Breast epithelium (tissue), 4 donors: ENCODE measurements at regions not wholly inside any gene's neighbourhood (a gene's known extent, or its start where the extent isn't known, plus 50 kb on each side); places are given as distances from the start of the nearest gene placed in this dataset.
"Not testable (repeated sequence)": the region's sequence is repeated elsewhere in the genome, so short reads cannot be mapped to it uniquely, and the experiment has no call there.

Source experiments
- DNase-seq, 2 donors: peaks; one replicate each; pipeline ENCODE4 v3.0.0-alpha.2; 2019; ENCODE audit warnings: low spot score in 2 of 2
- H3K27ac ChIP-seq, 2 donors: fragments of 200-600 bp; sonication (generic) in 1 of 2; one replicate each; pipeline ENCODE4 v1.5.1; 2016 to 2019; ENCODE audit warnings: mild to moderate bottlenecking in 1 of 2
- H3K27me3 ChIP-seq, 2 donors: fragments of 200-600 bp; sonication (generic) in 1 of 2; one replicate each; pipeline versions ENCODE4 v1.5.1 to v1.6.0; 2017 to 2019; ENCODE audit warnings: control low read depth in 1 of 2, mild to moderate bottlenecking in 1 of 2
- H3K36me3 ChIP-seq: fragments of 200-600 bp; one replicate; pipeline ENCODE4 v1.5.1; 2019
- H3K4me1 ChIP-seq, 2 donors: fragments of 200-600 bp; sonication (generic); one replicate each; pipeline ENCODE4 v1.5.1; 2016 to 2019; ENCODE audit warnings: control low read depth in 1 of 2
- H3K4me3 ChIP-seq, 3 donors: fragments of 200-600 bp; sonication (generic); 1 replicate in 2 of 3; 2 replicates in 1 of 3; pipeline ENCODE4 v1.5.1; 2016 to 2019; ENCODE audit warnings: mild to moderate bottlenecking in 3 of 3, moderate library complexity in 2 of 3
- H3K9me3 ChIP-seq, 2 donors: fragments of 200-600 bp; sonication (generic) in 1 of 2; one replicate each; pipeline ENCODE4 v1.5.1; 2016 to 2019; ENCODE audit warnings: control low read depth in 1 of 2
- CTCF ChIP-seq, 3 donors: fragments of 450-650 bp; IDR thresholded peaks; one replicate each; pipeline ENCODE4 v1.5.1; 2016 to 2017; ENCODE audit warnings: antibody characterized with exemption in 3 of 3, mild to moderate bottlenecking in 3 of 3, moderate library complexity in 3 of 3
- POLR2A ChIP-seq: fragments of 450-650 bp; IDR thresholded peaks from one replicate; pipeline ENCODE4 v1.6.1; 2016; ENCODE audit warnings: antibody characterized with exemption, mild to moderate bottlenecking, moderate library complexity
- POLR2AphosphoS5 ChIP-seq, 3 donors: sonication (generic); formaldehyde crosslinking; IDR thresholded peaks; one replicate each; pipeline ENCODE4 v1.6.1; 2017; ENCODE audit warnings: antibody characterized with exemption in 3 of 3
- intact Hi-C: fragments of 100-400 bp; cut with DNase I; formaldehyde crosslinking; loops from one replicate; pipeline ENCODE4 v1.15.1; 2023; ENCODE audit warnings: low total_unique reads

GRCh38 chr3:96466441-96466840 lies 348.0 kb upstream of the EPHA6 start:
- intact Hi-C loops, result no loop called here
- DNase-seq, result no peak
- no peak overlapping the region for H3K27ac ChIP-seq
- no peaks in the 10 kb centered on the region for H3K9me3 ChIP-seq
- no peaks in the 10 kb centered on the region for H3K27me3 ChIP-seq
- no peak overlapping the region for H3K4me3 ChIP-seq
- no peak for TF ChIP-seq POLR2AphosphoS5 (IDR thresholded peaks at IDR 0.05)
- no peak for TF ChIP-seq POLR2A
- TF ChIP-seq CTCF (IDR thresholded peaks at IDR 0.05), result no peak
- H3K4me1 ChIP-seq, result no peaks in the 10 kb centered on the region
- H3K36me3 ChIP-seq, result no peaks in the 10 kb centered on the region

GRCh38 chr3:96467639-96468038 lies 346.8 kb upstream of the EPHA6 start:
- no peaks in the 10 kb centered on the region for H3K9me3 ChIP-seq
- intact Hi-C loops, result no loop called here

GRCh38 chr3:96478496-96478895 lies 335.9 kb upstream of the EPHA6 start:
- H3K27ac ChIP-seq, result no peak overlapping the region
- intact Hi-C loops, result no loop called here
- no peak for TF ChIP-seq POLR2A
- no peak for TF ChIP-seq CTCF (IDR thresholded peaks at IDR 0.05)
- no peak for TF ChIP-seq POLR2AphosphoS5 (IDR thresholded peaks at IDR 0.05)
- no peaks in the 10 kb centered on the region for H3K27me3 ChIP-seq
- no peak for DNase-seq
- H3K4me3 ChIP-seq, result no peak overlapping the region
- no peaks in the 10 kb centered on the region for H3K36me3 ChIP-seq
- H3K9me3 ChIP-seq, result no peaks in the 10 kb centered on the region
- H3K4me1 ChIP-seq, result no peaks in the 10 kb centered on the region

More at GRCh38 chr3:96467639-96468038, 346.8 kb upstream of the EPHA6 start:
- Histone ChIP-seq H3K36me3 (no peaks in the 10 kb centered on the region), H3K27ac (no peak overlapping the region), H3K4me3 (no peak overlapping the region), H3K27me3 (no peaks in the 10 kb centered on the region), H3K4me1 (no peaks in the 10 kb centered on the region)
- no peak for DNase-seq
- TF ChIP-seq POLR2A, result no peak
- no peak for TF ChIP-seq CTCF (IDR thresholded peaks at IDR 0.05)
- no peak for TF ChIP-seq POLR2AphosphoS5 (IDR thresholded peaks at IDR 0.05)

- H3K4me3 ChIP-seq, result no peak overlapping the region
Measured at GRCh38 chr3:96480881-96481280, 333.5 kb upstream of the EPHA6 start.

GRCh38 chr3:96483191-96483590 lies 331.2 kb upstream of the EPHA6 start:
- H3K4me1 ChIP-seq, intact Hi-C loops, H3K27me3 ChIP-seq, H3K36me3 ChIP-seq, H3K4me3 ChIP-seq, H3K27ac ChIP-seq, DNase-seq, H3K9me3 ChIP-seq: not testable (repeated sequence)

More at GRCh38 chr3:96480881-96481280, 333.5 kb upstream of the EPHA6 start:
- TF ChIP-seq POLR2A (no peak), CTCF (IDR thresholded peaks at IDR 0.05) (no peak), POLR2AphosphoS5 (IDR thresholded peaks at IDR 0.05) (no peak)
- H3K4me1 ChIP-seq, result no peaks in the 10 kb centered on the region
- no peaks in the 10 kb centered on the region for H3K9me3 ChIP-seq
- DNase-seq, result no peak
- no peaks in the 10 kb centered on the region for H3K36me3 ChIP-seq
- intact Hi-C loops, result no loop called here
- H3K27me3 ChIP-seq, result no peaks in the 10 kb centered on the region
- H3K27ac ChIP-seq, result no peak overlapping the region

GRCh38 chr3:96483781-96484180 lies 330.6 kb upstream of the EPHA6 start:
- TF ChIP-seq POLR2A (no peak), CTCF (IDR thresholded peaks at IDR 0.05) (no peak), POLR2AphosphoS5 (IDR thresholded peaks at IDR 0.05) (no peak)
- no peaks in the 10 kb centered on the region for H3K27me3 ChIP-seq
- H3K4me3 ChIP-seq, result no peak overlapping the region
- intact Hi-C loops, result no loop called here
- H3K4me1 ChIP-seq, result no peaks in the 10 kb centered on the region
- H3K9me3 ChIP-seq, result no peaks in the 10 kb centered on the region
- H3K36me3 ChIP-seq, result no peaks in the 10 kb centered on the region
- H3K27ac ChIP-seq, result no peak overlapping the region
- DNase-seq, result no peak
